Right lobe of liver (tissue), 4 donors: ENCODE measurements at regions not wholly inside any gene's neighbourhood (a gene's known extent, or its start where the extent isn't known, plus 50 kb on each side); places are given as distances from the start of the nearest gene placed in this dataset.

Source experiments
- POLR2A ChIP-seq: fragments of 450-650 bp; IDR thresholded peaks from one replicate; pipeline ENCODE4 v1.6.1; 2017; ENCODE audit warnings: antibody characterized with exemption, mild to moderate bottlenecking
- TF ChIP-seq, protein P1 (sequence below), 4 donors: fragments of 200-600 bp in 3 of 4; fragments of 450-650 bp in 1 of 4; IDR thresholded peaks; one replicate each; pipeline versions ENCODE4 v1.5.1 to v1.8.0; 2016 to 2022; ENCODE audit warnings: antibody characterized with exemption in 4 of 4, mild to moderate bottlenecking in 2 of 4
- donor health status: DM: no; HTN: no; CAD: no.
- donor health status: DM: no; HTN: no; CAD: no.
- donor health status: DM: no; HTN: yes; CAD: no.

DNA sequence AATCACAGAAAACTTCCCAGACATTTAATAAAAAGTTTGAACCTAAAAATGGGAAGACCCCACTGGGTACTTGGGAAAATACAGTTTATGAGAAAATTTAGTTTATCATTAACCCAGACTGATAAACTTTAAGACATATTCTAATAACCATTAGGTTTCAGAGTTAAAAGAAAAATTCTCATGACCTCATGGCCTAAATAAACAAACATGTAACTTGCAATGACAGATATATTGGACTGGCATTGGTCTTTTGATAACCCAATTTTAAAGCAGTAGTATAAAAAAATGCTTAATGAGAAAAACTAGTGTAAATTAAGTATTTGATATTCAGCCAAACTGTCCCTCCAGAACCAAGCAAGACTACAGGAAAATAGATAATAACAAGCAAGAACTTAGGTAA is 67.0 kb upstream of the ZNF804B start:
- no peak for TF ChIP-seq POLR2A
- TF ChIP-seq, protein P1, sequence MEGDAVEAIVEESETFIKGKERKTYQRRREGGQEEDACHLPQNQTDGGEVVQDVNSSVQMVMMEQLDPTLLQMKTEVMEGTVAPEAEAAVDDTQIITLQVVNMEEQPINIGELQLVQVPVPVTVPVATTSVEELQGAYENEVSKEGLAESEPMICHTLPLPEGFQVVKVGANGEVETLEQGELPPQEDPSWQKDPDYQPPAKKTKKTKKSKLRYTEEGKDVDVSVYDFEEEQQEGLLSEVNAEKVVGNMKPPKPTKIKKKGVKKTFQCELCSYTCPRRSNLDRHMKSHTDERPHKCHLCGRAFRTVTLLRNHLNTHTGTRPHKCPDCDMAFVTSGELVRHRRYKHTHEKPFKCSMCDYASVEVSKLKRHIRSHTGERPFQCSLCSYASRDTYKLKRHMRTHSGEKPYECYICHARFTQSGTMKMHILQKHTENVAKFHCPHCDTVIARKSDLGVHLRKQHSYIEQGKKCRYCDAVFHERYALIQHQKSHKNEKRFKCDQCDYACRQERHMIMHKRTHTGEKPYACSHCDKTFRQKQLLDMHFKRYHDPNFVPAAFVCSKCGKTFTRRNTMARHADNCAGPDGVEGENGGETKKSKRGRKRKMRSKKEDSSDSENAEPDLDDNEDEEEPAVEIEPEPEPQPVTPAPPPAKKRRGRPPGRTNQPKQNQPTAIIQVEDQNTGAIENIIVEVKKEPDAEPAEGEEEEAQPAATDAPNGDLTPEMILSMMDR (IDR thresholded peaks at IDR 0.05) = no peak
